Cardiac fibroblast (primary cell): ENCODE measurements at regions not wholly inside any gene's neighbourhood (a gene's known extent, or its start where the extent isn't known, plus 50 kb on each side); places are given as distances from the start of the nearest gene placed in this dataset.
"Not testable (repeated sequence)": the region's sequence is repeated elsewhere in the genome, so short reads cannot be mapped to it uniquely, and the experiment has no call there.

Experiments used
- DNase-seq, 2 donors: peaks; one replicate each; pipeline versions ENCODE4 v3.0.0 to v3.0.0-alpha.2; 2010; ENCODE audit warnings: low read depth in 2 of 2
- H3K4me3 ChIP-seq, 2 donors: replicated peaks in 1 of 2; 1 replicate in 1 of 2; 2 replicates in 1 of 2; pipeline ENCODE4 v1.5.1; 2011; ENCODE audit warnings: low read depth in 2 of 2, low read length in 2 of 2, mild to moderate bottlenecking in 2 of 2, moderate library complexity in 1 of 2
- CTCF ChIP-seq: IDR thresholded peaks from one replicate; pipeline ENCODE4 v1.5.1; 2011; ENCODE audit warnings: low read depth, mild to moderate bottlenecking, low read length, inconsistent platforms

GRCh38 chr11:44424841-44425240, 114.9 kb upstream of the ALX4 start:
- DNase-seq: no peak
- no peak overlapping the region for H3K4me3 ChIP-seq
- no peak for TF ChIP-seq CTCF

- H3K4me3 ChIP-seq: no peak overlapping the region
- no peak for TF ChIP-seq CTCF
- DNase-seq: no peak
Measured at GRCh38 chr11:44426119-44426518, 116.2 kb upstream of the ALX4 start.

GRCh38 chr11:44426958-44427357, 117.0 kb upstream of the ALX4 start:
- no peak overlapping the region for H3K4me3 ChIP-seq
- DNase-seq: no peak
- TF ChIP-seq CTCF: no peak

- DNase-seq: no peak
Measured at GRCh38 chr11:44427432-44427831, 117.5 kb upstream of the ALX4 start.

GRCh38 chr11:44430140-44430539, 120.2 kb upstream of the ALX4 start:
- H3K4me3 ChIP-seq: no peak overlapping the region
- no peak for TF ChIP-seq CTCF
- DNase-seq: no peak

More at GRCh38 chr11:44427432-44427831, 117.5 kb upstream of the ALX4 start:
- TF ChIP-seq CTCF: no peak
- H3K4me3 ChIP-seq: no peak overlapping the region

- DNase-seq: no peak
- TF ChIP-seq CTCF: no peak
- no peak overlapping the region for H3K4me3 ChIP-seq
Measured at GRCh38 chr11:44434191-44434590, 124.3 kb upstream of the ALX4 start.

- no peak for DNase-seq
- no peak for TF ChIP-seq CTCF
Measured at GRCh38 chr11:44437122-44437521, 127.2 kb upstream of the ALX4 start.

GRCh38 chr11:44442893-44443673, 122.4 kb upstream of the CD82 start:
- DNase-seq, H3K4me3 ChIP-seq: not testable (repeated sequence)

More at GRCh38 chr11:44437122-44437521, 127.2 kb upstream of the ALX4 start:
- no peak overlapping the region for H3K4me3 ChIP-seq
